OCI-LY1 (cell line): ENCODE measurements at regions not wholly inside any gene's neighbourhood (a gene's known extent, or its start where the extent isn't known, plus 50 kb on each side); places are given as distances from the start of the nearest gene placed in this dataset.

Experiments used
- CTCF ChIP-seq: fragments of 200-600 bp; sonication (generic), shearing (Covaris generic); IDR thresholded peaks from 2 replicates; pipeline ENCODE4 v1.5.1; 2017; ENCODE audit warnings: mild to moderate bottlenecking, antibody characterized with exemption, low read length, moderate library complexity, mixed read lengths
- EZH2 ChIP-seq: fragments of 200-600 bp; sonication (generic), shearing (Covaris generic); IDR thresholded peaks from 2 replicates; pipeline ENCODE4 v1.8.0; 2017; ENCODE audit warnings: borderline replicate concordance, mixed run types, mild to moderate bottlenecking, antibody characterized with exemption, low read length, moderate library complexity, mixed read lengths

DNA sequence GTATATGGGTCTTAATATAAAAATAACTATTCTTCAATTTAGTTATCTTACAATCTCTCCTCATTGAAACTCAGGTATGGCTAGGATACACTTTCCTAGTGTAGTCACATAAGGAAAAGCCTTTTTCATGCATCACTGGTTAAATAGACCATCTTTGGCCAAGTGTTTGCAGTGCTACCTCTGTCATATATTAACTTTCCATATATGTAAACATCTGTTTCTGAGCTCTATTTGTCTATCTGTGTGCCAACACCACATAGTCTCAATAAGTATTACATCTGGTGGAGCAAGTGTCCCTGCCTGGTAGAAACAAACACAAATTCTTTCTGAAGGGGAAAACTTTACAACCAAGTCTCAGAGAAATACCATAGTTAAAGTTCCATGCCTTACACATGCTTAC lies 134.6 kb downstream of the TSEN15 start:
- TF ChIP-seq CTCF, result no peak
- no peak for TF ChIP-seq EZH2
